ENCODE measurements at regions not wholly inside any gene's neighbourhood (a gene's known extent, or its start where the extent isn't known, plus 50 kb on each side); places are given as distances from the start of the nearest gene placed in this dataset.
"Not testable (repeated sequence)": the region's sequence is repeated elsewhere in the genome, so short reads cannot be mapped to it uniquely, and the experiment has no call there.

DNA sequence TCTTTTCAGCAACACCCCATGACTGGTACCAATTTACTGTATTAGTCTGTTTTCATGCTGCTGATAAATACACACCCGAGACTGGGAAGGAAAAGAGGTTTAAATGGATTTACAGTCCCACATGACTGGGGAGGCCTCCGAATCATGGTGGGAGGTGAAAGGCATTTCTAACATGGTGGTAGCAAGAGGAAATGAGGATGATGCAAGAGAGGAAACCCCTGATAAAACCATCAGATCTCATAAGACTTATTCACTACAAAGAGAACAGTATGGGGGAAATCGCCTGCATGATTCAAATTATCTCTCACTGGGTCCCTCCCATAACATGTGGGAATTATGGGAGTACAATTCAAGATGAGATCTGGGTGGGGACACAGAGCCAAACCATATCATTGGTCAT lies 393.6 kb downstream of the PTPRC start:
- not testable (repeated sequence) for DNase-seq (ENCODE audit: extremely low read depth, low read depth)

DNA sequence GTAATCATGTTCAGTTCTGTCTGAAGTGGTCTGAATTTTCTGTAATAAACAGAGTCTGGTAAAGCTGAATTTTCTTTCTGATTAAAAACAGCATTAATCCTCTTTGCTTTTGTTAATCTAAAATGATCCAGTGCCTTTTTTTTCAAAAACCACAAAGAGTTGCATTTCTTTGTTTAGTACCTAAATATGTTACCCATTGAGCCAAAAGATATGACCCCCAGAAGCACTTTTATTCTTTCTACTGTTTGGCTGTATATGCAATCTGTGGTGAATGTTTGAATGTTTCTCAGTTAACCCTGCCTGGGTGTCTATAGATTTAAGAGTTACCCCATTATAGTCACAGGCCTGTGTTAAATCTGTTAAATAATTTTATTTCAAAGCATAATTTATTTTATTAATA lies 394.8 kb downstream of the PTPRC start:
- DNase-seq (ENCODE audit: extremely low read depth, low read depth), result no peak

- DNase-seq (ENCODE audit: extremely low read depth, low read depth), result no peak
Measured at GRCh38 chr1:199038156-199038555, 399.3 kb downstream of the PTPRC start.

- no peak for DNase-seq (ENCODE audit: extremely low read depth, low read depth)
Measured at GRCh38 chr1:199040076-199040905, 401.5 kb downstream of the PTPRC start.

GRCh38 chr1:199041173-199041914 lies 402.5 kb downstream of the PTPRC start:
- DNase-seq (ENCODE audit: extremely low read depth, low read depth), result no peak

GRCh38 chr1:199042193-199042592 lies 403.4 kb downstream of the PTPRC start:
- no peak for DNase-seq (ENCODE audit: extremely low read depth, low read depth)

DNA sequence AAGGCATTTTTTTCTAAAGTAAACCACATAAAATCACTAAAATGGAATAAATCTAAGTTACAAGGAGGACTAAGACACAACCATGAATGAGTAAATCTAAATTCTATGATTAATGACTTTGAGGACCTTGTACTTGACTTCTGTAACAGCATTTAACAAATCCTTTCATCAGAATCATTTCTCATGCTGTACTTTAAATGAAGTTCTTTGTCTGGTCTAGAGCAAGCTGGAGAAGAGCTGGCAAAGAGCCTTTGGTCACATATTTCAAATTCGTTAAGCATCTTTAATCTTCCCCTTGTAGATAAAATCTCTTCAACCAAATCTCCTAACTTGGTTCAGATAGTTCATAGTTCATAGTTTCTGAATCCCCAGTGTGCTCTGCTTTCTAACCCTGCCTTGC lies 405.4 kb downstream of the PTPRC start:
- DNase-seq (ENCODE audit: extremely low read depth, low read depth), result no peak

DNA sequence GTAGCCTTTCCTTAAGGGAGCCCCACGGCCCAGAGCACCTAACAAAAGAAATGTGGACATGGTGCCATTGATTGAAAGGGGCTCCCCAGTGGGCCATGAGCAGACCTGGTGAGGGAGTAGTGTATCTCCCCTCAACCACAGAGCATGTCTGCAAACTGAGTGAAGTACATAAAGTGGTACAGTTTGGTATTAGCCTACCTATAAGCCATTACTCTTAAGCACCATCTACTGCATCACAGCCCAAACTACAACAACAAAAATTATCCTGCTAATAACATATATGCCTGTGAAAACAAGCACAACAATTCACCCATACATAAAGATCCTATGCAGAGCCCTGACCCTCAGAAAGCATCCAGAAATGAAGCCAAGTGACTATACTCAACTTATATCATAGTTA lies 407.8 kb downstream of the PTPRC start:
- DNase-seq (ENCODE audit: extremely low read depth, low read depth), result no peak

DNA sequence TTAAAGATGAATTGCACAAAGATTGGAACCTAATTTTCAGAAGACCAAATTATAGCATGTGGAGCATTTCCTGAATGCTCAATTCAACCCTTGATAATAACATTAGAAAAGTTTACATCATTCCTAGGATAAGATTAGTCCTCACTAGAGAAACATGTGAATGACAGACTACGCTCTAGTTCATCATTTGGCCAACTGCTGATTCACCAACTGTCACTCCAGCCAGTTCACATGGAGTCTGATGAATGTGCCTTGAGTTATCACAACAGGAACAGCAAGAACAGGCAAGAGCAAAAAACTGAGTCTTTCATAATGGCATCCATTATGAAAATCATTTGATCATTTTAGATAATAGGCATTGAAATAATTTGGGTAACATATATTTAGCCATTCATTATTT lies 415.9 kb downstream of the PTPRC start:
- no peak for DNase-seq (ENCODE audit: extremely low read depth, low read depth)

- DNase-seq (ENCODE audit: extremely low read depth, low read depth), result no peak
Measured at GRCh38 chr1:199057322-199057721, 418.5 kb downstream of the PTPRC start.

- DNase-seq (ENCODE audit: extremely low read depth, low read depth), result no peak
Measured at GRCh38 chr1:199058281-199058680, 419.4 kb downstream of the PTPRC start.

DNA sequence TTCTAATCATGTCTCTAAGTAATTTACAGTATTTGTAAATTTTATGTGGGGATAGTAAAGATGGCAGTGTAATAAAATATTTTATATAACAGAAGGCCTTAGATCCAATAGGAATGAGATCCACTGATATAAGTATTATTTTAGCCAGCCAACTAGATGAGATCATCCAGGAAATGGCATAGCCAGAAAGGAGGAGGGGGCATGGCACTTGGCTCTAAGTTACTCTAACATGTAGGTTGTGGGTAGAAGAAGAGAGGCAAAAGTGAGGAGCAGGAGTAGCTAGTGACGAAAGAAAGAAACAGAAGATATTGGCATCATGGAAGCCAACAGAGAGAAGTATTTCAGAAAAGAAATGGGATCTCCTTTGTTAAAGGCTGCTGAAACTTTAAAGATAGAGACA lies 426.1 kb downstream of the PTPRC start:
- DNase-seq (ENCODE audit: extremely low read depth, low read depth), result no peak

DNA sequence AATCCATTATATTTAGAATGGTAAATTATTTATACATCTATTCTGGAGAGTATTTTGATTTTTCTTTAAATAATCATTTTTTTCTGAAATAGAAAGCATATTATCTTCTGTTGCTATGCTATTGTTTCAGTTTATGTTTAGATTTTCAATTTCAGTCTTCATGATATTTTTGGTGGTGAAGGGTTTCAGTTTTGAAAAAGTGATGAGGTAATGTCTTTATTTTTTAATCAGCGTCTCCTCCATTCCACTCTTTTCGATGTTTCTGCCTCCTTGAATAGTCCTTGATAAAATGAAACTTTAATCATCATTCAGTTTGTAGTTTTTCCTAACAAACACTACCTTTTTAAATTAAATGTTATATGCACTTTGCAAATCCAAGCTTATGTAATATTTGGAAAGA lies 428.6 kb downstream of the PTPRC start:
- DNase-seq (ENCODE audit: extremely low read depth, low read depth), result no peak

DNA sequence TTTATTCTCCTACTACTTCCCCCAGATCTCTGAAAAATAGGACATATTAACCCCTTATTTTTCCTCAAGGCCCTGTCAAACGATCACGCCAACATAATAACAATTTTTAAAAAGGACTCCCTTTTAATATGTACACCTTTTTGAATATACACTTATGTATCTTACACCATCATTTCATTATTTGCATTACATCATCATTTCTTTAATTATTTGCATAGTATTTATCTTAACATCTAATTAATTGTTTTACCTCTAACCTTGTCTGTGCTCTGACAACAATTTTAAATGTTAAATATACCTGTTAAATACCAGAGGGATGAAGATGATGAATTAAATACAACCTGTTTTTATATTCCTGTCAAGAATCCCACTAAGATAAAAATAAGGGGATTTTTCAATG lies 432.2 kb downstream of the PTPRC start:
- no peak for DNase-seq (ENCODE audit: extremely low read depth, low read depth)

GRCh38 chr1:199073166-199073565 lies 434.3 kb downstream of the PTPRC start:
- no peak for DNase-seq (ENCODE audit: extremely low read depth, low read depth)

- no peak for DNase-seq (ENCODE audit: extremely low read depth, low read depth)
Measured at GRCh38 chr1:199075792-199076191, 437.0 kb downstream of the PTPRC start.

DNA sequence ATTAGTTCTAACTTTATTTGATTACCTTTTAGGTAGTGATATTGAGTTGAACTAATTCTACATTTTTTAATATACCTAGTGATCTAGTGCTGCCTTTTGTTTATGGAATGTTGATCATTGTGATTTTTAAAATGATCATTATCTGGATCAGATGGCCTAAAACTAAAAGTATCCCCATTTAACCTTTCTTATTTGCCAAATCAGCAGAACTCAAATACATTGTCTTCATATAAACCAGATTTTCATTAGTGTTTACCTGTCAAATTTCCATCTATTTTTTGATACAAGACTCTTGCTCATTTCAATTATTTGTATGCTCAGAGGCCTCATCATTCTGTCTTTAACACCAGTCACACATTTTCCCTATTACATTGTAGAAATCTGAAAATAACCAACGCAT lies 441.2 kb downstream of the PTPRC start:
- DNase-seq (ENCODE audit: extremely low read depth, low read depth), result no peak

GRCh38 chr1:199081739-199082138 lies 442.9 kb downstream of the PTPRC start:
- DNase-seq (ENCODE audit: extremely low read depth, low read depth), result no peak

DNA sequence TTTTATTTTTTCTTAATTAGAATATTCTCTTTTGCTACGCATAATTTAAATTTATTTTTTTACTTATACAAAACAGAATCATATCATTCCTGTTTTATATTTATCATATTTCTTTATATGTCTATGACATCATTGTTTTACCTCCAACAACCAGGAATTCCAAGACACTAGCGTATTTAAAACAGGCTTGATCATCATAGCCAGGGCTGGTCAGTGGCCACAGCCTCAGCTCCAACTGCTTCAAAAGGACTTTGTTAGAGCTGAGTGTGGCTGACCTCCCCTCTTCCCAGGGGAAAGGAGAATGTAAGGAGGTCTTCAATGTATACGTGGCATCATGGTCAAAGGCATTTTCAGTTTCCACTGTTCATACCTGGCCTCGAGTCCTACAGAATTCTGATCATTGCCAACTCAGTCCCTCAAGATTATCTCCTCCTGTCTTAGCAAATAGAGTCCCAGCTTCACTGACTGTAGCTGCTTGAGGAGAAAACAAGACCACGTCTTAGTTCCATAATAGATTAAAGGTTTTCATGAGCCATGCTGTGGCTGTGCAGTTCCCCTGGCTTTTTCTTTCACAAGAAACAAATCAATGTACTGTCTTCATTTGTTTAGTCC lies 444.0 kb downstream of the PTPRC start:
- no peak for DNase-seq (ENCODE audit: extremely low read depth, low read depth)

DNA sequence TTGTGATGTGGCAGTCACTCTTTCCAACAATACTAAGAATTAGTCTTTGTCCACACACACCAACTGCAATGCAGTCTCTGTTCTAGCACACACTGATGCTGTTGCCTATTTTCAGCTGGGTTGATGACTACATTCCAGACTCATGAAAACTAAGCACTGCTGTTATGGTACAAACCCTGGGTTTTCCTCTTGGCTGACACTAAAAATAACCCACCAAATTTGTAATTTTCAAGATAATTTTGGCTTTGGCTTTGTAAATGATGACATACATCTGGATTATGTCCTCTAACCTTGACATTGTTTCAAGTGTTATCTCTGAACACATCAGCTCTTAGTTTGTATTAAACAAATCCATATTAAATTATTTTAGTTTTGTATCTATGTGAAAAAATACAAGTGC lies 444.8 kb downstream of the PTPRC start:
- DNase-seq (ENCODE audit: extremely low read depth, low read depth), result no peak

GRCh38 chr1:199084293-199084692 lies 445.5 kb downstream of the PTPRC start:
- no peak for DNase-seq (ENCODE audit: extremely low read depth, low read depth)

DNA sequence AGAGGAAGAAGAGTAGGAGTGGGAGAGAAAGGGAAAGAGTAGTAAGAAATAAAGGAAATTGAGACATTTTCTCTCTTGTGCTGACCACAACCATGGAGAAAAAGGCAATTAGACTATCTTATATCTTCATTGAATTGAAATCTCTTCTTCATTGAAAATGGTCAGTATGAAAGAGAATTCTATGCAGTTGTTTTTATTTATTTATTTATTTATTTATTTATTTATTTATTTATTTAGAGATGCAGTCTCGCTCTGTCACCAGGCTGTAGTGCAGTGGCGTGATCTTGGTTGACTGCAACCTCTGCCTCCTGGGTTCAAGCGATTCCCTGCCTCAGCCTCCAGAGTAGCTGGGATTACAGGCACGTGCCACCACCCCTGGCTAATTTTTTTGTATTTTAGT lies 447.1 kb downstream of the PTPRC start:
- no peak for DNase-seq (ENCODE audit: extremely low read depth, low read depth)
